ENCODE measurements at regions not wholly inside any gene's neighbourhood (a gene's known extent, or its start where the extent isn't known, plus 50 kb on each side); places are given as distances from the start of the nearest gene placed in this dataset.
A peak's percentile ranks its signal among the peaks of the same experiment; 100 is the strongest.

DNA sequence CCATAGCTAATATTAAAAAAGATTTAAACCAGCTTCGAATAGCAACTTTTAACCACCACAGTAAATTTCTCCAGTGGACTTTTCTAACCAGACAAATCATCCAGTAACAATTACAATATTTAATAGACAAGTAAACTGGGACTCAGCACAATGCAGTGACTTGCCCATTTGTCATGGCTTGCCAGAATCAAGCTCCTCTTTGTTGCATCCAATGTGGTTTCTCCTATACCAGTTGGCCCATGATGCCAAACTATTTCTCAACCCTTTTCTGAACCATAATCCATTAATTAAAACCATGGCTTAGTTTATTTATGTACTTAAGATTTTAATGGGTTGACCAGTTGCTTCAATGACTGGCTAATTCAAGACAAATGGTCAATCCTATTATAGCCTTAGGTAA lies 64.4 kb downstream of the DIO2 start:
- peak; percentile 29 for DNase-seq

DNA sequence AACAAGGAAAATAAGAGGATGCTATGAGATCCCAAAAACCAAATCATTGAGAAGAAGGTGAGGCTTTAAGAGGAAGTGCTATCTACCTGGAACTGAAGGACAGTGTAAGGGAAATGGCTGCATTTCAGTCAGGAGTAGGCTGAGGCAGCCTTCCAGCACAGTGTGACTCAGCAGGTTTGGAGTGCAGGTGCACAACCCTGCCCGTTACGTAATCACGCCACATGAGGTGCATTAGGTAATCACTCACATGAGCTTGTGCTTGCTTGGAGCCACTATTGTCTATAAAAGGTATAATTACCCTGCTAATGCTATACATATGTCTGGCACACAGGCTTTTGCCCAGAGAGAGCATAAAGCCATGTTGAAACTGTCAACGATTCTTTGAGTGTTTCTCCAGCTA lies 74.9 kb downstream of the DIO2 start:
- peak; percentile 0 for DNase-seq

DNA sequence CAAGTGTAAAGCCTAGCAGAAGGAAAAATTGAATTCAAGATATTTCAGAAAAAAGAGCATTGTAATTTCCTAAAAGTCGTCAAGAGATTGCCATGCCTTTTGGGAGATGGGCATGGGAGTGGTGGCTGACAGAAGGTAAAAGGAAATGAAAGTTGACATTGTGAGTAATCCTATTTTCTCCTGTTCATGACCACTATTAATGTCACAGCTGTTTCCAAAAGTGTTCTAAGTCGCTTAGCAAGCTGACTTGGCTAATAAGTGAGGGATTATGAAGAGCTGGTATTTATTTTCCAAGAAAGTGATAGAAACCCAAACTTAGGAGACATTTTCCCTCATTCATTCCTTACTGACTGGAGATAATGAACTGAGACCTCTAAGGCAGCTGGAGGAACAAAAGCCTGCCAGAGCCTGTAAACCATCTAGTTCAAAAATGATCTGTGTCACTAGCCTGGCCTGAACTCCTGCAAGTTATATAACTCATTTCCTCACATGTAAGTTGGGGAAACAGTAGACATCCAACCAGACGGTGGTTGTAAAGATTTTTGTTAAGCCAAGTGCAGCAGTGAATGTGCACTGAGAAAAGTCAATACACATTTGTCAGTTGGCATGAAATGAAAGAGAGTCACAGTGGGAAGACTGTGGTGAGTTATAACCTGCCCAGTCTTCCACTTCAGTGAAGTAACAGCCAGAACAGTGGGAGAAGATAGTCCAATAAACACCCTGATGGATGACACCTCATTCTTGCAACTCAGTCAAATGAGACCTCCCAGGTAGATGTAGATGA lies 75.8 kb downstream of the DIO2 start:
- peak; percentile 46 for DNase-seq

DNA sequence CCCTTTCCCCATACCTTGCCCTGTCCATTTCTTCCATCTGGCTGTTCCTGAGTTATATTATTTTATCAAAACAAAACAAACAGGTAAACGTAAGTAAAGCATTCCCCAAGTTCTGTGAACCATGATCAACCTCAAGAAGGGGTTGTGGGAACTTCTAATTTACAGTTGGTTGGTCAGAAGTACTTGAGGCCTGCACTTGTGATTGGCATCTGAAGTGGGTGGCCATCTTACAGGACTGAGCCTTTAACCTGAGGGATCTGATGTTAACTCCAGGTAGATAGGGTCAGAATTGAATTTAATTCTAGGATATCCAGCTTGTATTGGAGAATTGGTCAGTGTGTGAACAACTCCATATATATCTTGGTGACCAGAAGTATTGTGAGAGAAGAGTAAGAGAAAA lies 77.0 kb downstream of the DIO2 start:
- DNase-seq, result no peak

DNA sequence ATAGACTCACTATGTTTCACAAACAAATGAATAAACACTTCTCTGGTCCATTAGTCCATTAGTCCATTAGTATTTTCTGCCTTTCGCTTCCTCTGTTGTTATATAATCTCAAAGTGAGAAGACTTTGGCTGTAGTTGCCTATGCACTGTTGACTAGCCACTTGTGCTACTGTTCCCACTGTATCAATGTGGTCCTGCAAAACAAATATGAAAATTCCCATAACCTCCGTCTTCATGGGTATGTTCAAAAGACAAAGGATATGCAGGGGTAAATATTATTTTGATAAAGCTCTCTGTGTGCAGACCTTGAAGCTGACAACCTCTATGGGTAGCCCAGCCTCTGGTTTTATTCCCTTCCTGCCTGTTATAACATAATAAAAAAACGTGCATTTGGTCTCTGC lies 77.8 kb downstream of the DIO2 start:
- DNase-seq, result no peak

DNA sequence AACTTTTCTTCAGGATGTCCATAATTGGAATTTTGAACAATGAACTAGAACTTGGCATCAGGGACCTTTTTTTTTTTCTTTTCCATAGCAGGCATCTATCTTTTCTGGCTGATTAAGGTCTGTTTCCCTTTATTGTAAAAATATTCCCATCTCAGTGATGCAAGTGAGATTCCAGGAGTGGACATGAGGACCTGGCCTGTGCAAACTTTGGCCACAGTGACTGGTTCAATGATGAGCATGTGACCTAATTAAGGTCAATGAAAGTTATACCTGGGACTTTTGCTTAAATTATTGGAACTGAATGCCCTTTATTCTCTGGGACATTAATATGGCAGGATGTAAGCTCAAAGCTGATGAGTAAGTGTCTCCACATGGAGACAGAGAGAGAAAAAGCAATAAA lies 83.8 kb downstream of the DIO2 start:
- DNase-seq, result no peak

DNA sequence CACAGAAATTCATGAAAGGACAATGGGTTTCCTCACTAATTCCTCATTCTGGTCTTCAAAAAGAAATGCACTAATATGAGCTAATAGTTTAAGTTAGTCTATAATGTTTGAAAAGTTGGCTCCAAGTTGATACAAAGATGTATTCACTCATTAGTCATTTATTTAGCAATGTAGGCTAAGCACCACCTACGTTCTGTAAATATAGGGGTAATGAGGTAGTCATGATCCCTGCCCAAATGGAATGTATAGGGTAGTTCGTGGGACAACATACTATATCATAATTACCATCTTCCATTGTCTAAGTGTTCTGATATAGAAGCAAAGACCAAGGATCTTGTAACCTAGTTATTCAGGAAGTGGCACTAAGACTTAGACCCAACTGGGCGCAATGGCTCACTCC lies 86.5 kb downstream of the DIO2 start:
- DNase-seq, result no peak

DNA sequence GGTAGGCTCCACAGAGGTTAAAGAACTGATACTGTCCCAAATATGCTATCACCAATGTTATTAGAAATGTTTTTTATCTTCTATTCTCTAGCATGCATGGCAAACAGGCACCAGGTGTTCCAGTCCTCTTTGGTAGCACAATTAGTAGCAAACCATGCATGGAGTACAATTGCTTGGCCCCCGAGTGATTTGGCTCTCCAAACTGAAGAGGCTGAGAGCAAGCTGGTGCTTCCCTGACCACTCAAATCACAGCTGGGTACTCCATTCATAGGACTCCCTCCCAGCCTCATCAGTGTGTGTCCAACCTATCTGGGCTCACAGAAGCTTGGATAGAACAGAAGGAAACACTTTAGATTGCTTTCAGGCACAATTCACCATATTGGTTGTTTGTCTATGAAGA lies 93.4 kb downstream of the DIO2 start:
- no peak for DNase-seq

DNA sequence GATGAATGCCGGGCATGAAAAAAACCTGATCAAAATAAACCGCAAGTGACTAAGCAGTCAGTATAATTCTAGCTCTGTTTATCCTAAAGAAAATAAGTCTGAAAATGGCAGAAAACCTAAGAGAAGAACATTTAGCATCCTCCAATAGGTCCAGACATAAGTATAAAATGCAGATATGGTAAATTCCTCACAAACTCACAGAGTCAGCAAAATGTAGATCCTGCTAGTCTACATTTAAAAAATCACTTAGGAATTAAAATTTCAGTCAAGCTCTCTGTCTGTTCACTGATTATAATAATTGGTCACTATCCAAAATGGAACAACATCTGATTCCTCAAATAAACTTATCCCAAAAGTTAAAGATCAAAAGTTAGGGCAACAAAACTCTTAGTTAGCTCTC lies 95.1 kb downstream of the DIO2 start:
- DNase-seq, result no peak

DNA sequence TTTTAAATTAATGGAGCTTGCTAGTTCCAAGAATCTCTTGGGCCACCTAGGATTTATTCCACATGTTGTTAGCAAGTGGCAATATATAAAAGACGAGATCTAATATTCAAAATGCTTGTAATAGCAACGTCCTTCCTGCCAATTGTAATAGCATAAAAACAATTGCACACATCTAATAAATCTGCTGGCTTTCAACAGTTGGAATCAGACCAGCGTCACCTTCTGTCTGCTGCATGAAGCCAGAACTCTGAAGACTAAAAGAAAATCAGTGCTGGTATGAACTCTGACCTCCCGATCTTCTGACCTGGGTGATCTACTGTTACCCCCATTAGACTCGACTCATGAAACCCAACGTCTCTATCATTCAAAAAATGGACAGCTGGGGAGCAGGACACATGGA lies 100.6 kb downstream of the DIO2 start:
- no peak for DNase-seq

DNA sequence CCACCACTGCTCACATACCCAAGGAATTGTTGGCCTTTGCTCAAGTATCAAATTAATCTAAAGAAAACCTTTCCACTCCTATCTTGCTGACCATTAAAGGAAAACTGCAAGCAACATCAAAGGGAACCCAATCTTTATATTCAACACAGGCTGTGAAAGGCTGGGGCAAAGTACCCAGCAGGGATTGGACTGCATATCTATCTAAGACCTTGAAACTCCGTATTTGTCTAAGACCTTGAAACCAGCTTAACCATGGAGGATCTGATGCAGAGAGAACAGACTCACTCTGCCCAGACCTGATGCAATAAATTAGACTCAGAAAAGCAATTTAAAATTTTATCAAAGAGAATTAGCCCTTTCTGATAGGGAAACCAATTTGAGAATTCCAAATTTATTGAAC lies 102.2 kb downstream of the DIO2 start:
- no peak for DNase-seq

DNA sequence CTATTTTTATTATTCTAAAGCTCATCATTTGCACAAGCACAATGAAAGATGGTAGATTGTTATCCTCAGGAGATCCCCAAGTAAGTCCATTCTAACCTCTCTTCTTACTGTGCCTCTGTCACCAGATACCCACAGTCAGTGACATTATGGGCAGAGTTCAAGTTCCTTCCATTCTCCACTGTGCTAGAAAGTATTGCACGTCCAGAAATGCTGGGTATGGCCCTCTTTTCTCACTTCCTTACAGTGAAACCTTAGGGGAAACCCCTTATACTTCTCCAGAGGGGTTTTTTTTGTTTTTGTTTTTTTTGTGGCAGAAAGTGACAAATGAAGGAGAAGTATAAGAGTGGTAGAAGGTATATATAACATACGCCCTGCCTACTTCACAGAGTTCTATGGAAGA lies 102.9 kb downstream of the DIO2 start:
- no peak for DNase-seq

DNA sequence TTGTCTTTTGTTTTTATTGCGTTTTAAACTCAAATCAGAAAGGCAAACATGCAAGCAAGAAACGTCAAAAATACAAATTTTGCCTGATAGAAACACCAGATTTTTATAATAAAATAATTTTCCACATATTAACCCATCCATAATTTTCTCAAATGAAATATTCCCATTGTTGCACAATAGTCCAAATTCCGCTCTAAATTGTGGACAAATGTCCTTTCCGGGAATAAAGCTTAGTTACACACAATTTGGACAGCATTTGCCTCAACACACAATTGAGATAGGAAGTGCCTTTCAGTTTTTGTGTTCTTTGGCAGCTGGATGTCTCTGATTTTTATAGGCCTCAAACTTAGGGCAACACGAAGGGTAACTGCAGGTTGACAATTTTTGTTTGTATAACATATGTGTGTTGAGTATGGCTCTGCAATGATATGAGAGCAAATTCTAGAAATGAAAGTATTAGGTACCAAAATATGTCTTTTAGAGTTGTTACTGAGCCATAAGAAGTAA lies 105.8 kb downstream of the DIO2 start:
- DNase-seq, result no peak

DNA sequence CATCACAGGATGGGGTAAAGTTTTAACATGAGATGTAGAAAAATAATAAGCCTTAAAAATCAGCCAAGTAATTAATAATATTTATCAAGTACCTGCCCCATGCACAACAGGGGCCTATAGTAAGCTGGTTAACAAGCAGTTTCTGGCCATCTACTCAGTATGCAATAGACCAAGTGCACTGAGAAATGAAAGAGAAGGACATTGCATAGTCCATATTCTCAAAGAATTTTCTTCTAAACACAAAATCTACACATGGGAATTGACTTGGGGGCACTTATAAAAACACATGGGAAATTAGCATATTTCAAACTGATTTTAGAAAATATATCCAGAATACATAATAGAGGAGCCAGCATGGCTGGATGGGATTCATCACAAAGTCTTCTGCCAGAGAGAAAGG lies 109.5 kb downstream of the DIO2 start:
- DNase-seq, result no peak

DNA sequence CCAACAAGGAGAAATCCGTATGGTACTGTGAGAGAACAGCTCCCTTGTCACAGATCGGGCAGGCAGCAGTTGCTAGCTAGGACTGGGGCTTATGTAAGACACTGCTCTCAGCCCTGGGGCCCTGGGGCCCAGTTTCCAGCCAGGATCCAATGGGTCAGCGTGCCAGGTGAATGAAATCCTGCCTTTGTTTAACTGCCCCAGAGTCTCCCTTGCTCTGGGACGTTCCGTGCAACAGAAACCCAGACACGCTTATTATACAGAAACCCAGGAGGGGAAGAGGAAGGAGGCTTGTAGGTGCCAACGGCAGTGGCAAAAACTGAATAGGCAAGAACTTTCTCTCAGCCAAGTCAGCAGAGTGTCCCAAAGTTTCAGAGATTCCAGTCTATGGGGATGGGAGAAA lies 110.6 kb downstream of the DIO2 start:
- no peak for DNase-seq

DNA sequence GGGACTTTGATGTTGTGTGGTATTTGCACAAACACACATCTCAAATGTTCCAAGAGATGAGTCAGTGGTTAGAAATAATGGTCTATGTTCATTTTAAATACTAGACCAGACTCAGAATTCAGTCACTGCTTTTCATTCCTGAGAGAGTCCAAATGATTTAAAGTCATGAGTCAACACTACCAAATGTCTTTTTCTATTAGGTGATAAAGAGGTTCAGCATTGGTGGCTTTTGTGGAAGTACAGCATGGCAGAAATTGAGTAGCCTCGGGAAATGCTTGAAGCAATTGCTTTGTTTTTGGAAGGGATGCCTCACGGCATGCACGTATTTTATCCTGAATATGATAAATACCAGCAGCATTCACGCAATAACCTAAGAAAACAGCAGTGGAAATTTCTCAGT lies 115.7 kb downstream of the DIO2 start:
- no peak for DNase-seq

DNA sequence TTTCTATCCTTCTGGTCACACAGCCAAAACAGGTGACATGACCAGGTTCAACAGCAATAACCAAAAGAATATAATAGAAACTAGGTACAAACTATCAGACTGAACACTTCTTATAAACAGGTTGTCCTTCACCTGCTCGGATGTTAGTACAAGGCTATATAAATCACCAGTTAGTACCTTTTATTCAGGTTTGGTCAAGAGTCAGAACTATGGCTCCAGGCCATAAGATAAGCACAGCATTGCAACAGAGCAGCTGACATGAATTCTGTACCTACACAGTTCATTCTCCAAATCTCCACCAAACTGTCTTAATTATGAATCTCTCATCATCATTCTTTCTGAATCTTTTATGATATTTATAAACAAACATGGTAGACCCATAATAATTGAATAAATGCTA lies 123.9 kb downstream of the DIO2 start:
- no peak for DNase-seq

DNA sequence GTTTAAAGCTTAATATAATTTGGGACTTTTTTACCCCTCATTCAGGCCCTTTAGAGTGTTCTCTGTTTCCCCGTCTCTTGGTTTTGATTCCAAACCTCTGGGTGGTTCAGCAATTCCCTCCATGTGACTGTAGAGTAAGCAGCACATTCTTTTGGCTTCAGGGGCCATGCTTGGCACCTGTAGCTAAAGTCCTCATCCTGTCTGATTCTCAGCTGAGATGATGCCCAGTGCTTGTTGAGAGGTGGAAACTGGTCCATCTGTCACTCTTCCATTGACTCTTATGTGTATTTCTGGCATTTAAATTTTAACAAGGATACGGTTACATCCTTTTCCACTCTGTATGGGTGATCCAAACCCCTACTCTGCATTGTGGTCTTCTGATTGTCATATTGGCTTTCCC lies 127.1 kb downstream of the DIO2 start:
- DNase-seq, result no peak

DNA sequence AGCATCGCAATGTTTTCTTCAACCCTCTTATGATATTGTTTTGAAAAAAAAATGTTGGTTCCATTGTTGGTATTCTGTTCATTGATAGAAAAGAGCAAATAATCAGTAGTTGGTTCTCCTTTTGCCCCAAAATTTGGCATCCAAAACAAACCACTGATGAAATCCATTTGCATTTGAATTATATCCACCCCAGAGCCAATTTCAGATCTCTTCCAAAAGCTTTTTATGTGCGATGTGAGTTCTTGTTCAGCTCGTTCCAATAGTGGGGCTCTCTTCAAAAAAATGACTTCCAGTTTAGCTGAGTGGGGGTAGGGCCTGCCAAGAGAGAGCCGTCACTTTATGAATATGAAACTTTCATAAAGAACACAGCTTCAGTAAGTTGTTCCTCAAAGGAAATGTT lies 130.7 kb downstream of the DIO2 start:
- no peak for DNase-seq

DNA sequence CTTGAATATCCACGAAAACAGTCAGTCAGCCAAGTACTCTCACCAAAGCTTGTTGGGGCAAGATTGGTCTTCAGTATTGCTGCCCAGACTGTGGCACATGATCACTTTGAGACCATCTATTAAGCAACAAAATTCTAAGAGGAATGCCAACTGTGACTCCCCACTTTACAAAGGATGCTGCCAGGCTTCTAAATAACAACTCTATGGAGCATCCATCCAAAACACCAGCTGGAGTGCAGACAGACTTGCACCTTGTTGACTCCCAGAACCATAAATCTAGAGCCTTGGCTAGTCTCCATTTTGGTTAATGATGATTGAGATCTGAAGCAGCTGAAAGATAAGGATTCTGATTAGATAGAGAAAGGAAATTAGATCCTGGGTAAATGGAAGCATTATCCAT lies 132.8 kb downstream of the DIO2 start:
- DNase-seq, result peak; percentile 39

DNA sequence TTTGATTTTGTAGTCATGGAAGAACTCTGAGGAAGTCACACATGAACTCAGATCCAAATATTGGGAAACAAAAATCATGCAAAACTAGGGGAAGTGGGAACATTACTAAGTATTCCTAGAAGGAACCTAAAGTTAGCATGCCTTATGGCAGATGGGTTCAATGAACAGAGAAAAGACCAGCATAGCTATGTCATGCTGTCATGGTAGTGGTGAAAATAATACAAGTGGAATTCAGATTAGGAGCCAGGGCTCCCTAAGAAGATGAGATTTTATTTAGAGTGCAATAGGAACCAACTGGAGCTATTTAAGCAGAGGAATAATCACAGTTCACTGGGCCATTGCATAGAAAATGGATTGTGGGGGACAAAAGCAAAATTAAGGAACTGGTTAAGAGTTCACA lies 134.0 kb downstream of the DIO2 start:
- DNase-seq, result no peak

DNA sequence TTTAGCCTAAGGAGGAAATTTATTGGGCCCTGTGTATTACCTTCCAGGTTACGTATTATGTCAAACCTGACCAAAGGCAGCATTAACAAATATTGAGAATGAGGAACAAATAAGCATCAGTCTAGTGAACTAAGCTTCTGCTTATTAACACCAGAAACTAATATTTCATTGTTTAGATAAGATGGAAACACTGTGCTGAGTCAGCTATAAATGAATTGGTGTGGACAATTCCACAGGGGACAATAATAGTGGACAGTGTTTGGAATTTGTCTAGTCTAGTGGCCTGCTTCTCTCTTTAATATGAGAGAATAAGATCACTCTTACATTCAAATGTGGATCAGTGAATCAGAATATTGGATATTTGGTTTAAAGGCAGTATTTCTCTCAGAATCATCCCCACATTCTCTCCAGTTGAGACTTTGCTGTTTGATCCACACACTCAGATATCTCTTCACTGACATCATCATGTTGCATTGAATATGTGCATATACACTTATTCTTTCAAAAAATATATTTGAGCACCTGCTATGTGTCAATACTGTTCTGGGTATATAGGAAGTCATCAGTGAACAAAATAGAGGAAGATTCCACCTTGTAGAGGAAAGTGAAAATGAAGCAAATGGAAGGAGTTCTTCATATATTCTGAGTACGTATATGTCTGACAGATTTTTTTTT lies 136.3 kb downstream of the DIO2 start:
- DNase-seq, result no peak

DNA sequence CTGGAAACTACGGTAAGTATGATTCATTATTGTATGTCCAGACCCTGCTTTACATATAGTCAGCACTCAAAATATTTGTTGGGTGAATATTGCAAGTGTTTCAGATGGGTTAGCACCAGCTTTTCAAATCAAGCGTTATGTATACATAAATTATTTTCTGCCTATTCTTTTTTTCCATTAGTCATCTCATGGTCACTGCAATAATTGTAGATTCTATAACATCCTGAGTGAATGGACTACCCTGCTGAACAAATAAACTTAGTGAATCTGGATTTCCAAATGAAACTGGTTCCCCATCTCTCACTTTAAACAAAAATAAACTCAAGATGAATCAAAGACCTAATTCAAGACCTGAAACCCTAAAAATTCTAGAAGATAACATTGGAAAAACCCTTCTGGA lies 152.3 kb downstream of the DIO2 start:
- DNase-seq, result no peak

DNA sequence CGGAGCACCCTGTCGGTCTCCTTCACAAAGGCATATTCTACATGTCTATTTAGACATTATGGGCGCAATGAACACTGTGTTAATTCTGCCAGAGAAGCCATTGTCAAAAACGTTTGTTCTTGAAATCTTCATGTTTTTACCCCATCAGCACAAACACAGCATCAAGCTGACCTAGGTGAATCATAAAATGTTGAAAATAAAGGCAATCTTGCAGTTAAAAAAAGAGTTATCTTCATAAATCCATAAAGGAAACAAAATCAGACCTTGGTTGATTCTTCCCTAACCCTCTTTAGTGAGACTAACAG lies 154.9 kb downstream of the DIO2 start:
- DNase-seq, result no peak

Data from NCI-H82 (cell line).